ENCODE measurements at regions not wholly inside any gene's neighbourhood (a gene's known extent, or its start where the extent isn't known, plus 50 kb on each side); places are given as distances from the start of the nearest gene placed in this dataset.

DNA sequence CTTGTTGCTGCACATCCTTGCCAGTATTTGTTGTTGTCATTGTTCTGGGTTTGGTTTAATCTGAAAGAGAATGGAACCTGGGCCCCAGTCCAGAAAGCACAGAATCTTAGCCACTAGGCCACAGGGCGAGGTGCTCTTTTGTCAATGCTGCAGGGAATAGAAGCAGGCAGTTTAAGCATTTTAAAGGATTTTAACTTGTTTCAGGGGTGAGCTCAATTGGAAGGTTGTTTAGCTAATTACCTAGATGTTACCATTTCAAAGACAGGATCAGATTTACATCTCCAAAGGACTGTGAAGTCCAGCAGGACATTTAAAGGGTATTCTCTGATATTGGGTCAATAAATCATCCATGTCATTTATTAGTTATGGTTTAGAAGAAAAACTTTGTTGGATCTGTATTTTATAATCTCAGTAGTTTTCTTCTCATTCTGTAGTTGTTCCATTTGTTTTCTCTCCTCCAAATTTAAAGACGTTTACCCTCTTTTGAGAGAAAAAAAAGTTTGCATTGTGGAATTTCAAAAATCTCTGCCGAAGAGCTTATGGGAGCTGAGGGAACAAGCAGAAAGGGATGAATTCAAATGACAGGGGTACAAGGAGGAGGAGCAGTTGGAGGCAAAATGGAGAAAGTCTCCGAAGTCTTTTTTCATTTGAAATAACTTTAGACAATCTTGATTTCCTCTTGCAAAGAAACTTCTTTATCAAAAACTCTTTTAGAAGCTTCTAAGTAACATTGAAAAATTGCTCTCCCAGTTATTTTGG, 57.5 kb upstream of the FAM47C start:
- TF ChIP-seq, protein P1, sequence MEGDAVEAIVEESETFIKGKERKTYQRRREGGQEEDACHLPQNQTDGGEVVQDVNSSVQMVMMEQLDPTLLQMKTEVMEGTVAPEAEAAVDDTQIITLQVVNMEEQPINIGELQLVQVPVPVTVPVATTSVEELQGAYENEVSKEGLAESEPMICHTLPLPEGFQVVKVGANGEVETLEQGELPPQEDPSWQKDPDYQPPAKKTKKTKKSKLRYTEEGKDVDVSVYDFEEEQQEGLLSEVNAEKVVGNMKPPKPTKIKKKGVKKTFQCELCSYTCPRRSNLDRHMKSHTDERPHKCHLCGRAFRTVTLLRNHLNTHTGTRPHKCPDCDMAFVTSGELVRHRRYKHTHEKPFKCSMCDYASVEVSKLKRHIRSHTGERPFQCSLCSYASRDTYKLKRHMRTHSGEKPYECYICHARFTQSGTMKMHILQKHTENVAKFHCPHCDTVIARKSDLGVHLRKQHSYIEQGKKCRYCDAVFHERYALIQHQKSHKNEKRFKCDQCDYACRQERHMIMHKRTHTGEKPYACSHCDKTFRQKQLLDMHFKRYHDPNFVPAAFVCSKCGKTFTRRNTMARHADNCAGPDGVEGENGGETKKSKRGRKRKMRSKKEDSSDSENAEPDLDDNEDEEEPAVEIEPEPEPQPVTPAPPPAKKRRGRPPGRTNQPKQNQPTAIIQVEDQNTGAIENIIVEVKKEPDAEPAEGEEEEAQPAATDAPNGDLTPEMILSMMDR (conservative IDR thresholded peaks at IDR 0.05; ENCODE audit: low read depth, low read length) = no peak
- no peak for TF ChIP-seq EZH2 (IDR thresholded peaks at IDR 0.05; ENCODE audit: borderline replicate concordance, low read depth, low read length, poor library complexity, severe bottlenecking)

All from A673 (cell line).